ENCODE measurements at regions not wholly inside any gene's neighbourhood (a gene's known extent, or its start where the extent isn't known, plus 50 kb on each side); places are given as distances from the start of the nearest gene placed in this dataset.

- no peak for TF ChIP-seq CTCF (IDR thresholded peaks at IDR 0.05; ENCODE audit: low read depth, low read length, poor library complexity, severe bottlenecking)
- TF ChIP-seq EZH2phosphoT487 (IDR thresholded peaks at IDR 0.05; ENCODE audit: borderline replicate concordance, low read length), result no peak
These were observed 114.9 kb upstream of the ARX start for GRCh38 chrX:25130619-25131018.
